OCI-LY1 (cell line): ENCODE measurements at regions not wholly inside any gene's neighbourhood (a gene's known extent, or its start where the extent isn't known, plus 50 kb on each side); places are given as distances from the start of the nearest gene placed in this dataset.
"Not testable (repeated sequence)": the region's sequence is repeated elsewhere in the genome, so short reads cannot be mapped to it uniquely, and the experiment has no call there.

Source experiments
- H2AFZ ChIP-seq: fragments of 200-600 bp; sonication (generic), shearing (Covaris generic); 2 replicates; pipeline ENCODE4 v1.6.0; 2014; ENCODE audit warnings: antibody characterized with exemption, mild to moderate bottlenecking, low read length
- H3F3A ChIP-seq: fragments of 200-600 bp; sonication (generic), shearing (Covaris generic); 2 replicates; pipeline ENCODE4 v1.6.0; 2014; ENCODE audit warnings: mild to moderate bottlenecking, antibody characterized with exemption, low read length, moderate library complexity; ENCODE audit not compliant: insufficient read depth
- H3K27ac ChIP-seq: fragments of 200-600 bp; sonication (generic); 2 replicates; pipeline ENCODE4 v1.5.1; 2014; ENCODE audit warnings: low read length, mixed run types, mild to moderate bottlenecking, low read depth; ENCODE audit not compliant: poor library complexity, severe bottlenecking
- H3K27me3 ChIP-seq: fragments of 200-600 bp; sonication (generic); 2 replicates; pipeline ENCODE4 v1.6.0; 2014; ENCODE audit warnings: antibody characterized with exemption, mild to moderate bottlenecking, low read length, moderate library complexity; ENCODE audit not compliant: insufficient read depth
- H3K36me3 ChIP-seq: fragments of 200-600 bp; sonication (generic); 2 replicates; pipeline ENCODE4 v1.6.1; 2014; ENCODE audit warnings: mild to moderate bottlenecking, antibody characterized with exemption, low read length, moderate library complexity, mixed read lengths; ENCODE audit not compliant: insufficient read depth
- H3K4me1 ChIP-seq: fragments of 200-600 bp; sonication (generic); 2 replicates; pipeline ENCODE4 v1.5.1; 2014; ENCODE audit warnings: mild to moderate bottlenecking, low read length, moderate library complexity; ENCODE audit not compliant: insufficient read depth, severe bottlenecking
- H3K4me2 ChIP-seq: fragments of 200-600 bp; sonication (generic), shearing (Covaris generic); 2 replicates; pipeline ENCODE4 v1.6.1; 2014; ENCODE audit warnings: low read length
- H3K4me3 ChIP-seq: fragments of 200-600 bp; sonication (generic); 2 replicates; pipeline ENCODE4 v1.5.1; 2014; ENCODE audit warnings: low read length, low read depth, mild to moderate bottlenecking, mixed read lengths; ENCODE audit not compliant: poor library complexity, severe bottlenecking
- H3K79me2 ChIP-seq: fragments of 200-600 bp; shearing (Covaris generic); 2 replicates; pipeline ENCODE4 v1.6.1; 2016; ENCODE audit warnings: mixed run types, low read length, mixed read lengths; ENCODE audit not compliant: insufficient read depth
- H3K9ac ChIP-seq: fragments of 200-600 bp; sonication (generic), shearing (Covaris generic); 2 replicates; pipeline ENCODE4 v1.6.1; 2014; ENCODE audit warnings: mild to moderate bottlenecking, low read length, mixed read lengths
- H3K9me2 ChIP-seq: fragments of 200-600 bp; sonication (generic), shearing (Covaris generic); 2 replicates; pipeline ENCODE4 v1.6.1; 2014; ENCODE audit warnings: low read depth, mild to moderate bottlenecking, low read length, mixed read lengths
- H3K9me3 ChIP-seq: fragments of 200-600 bp; shearing (Covaris generic); 2 replicates; pipeline ENCODE4 v1.6.1; 2014; ENCODE audit warnings: low read length, mixed read lengths
- H4K20me1 ChIP-seq: fragments of 200-600 bp; sonication (generic), shearing (Covaris generic); 2 replicates; pipeline ENCODE4 v1.6.0; 2016; ENCODE audit warnings: mild to moderate bottlenecking, low read length; ENCODE audit not compliant: insufficient read depth
- EZH2 ChIP-seq: fragments of 200-600 bp; sonication (generic), shearing (Covaris generic); IDR thresholded peaks from 2 replicates; pipeline ENCODE4 v1.8.0; 2017; ENCODE audit warnings: borderline replicate concordance, mixed run types, mild to moderate bottlenecking, antibody characterized with exemption, low read length, moderate library complexity, mixed read lengths
- TF ChIP-seq, protein P1 (sequence below): fragments of 200-600 bp; sonication (generic), shearing (Covaris generic); IDR thresholded peaks from 2 replicates; pipeline ENCODE4 v1.5.1; 2017; ENCODE audit warnings: mild to moderate bottlenecking, antibody characterized with exemption, low read length, moderate library complexity, mixed read lengths

GRCh38 chr4:12022409-12022808 is 593.7 kb upstream of the HS3ST1 start:
- Histone ChIP-seq H4K20me1 (no peaks in the 10 kb centered on the region), H3K9me3 (no peaks in the 10 kb centered on the region), H3K27me3 (no peaks in the 10 kb centered on the region), H3K36me3 (no peaks in the 10 kb centered on the region), H3K27ac (no peak overlapping the region), H3K4me1 (no peaks in the 10 kb centered on the region), H3F3A (no peaks in the 10 kb centered on the region), H3K79me2 (no peaks in the 10 kb centered on the region), H3K9me2 (no peaks in the 10 kb centered on the region), H2AFZ (no peak overlapping the region), H3K9ac (no peak overlapping the region), H3K4me3 (no peak overlapping the region), H3K4me2 (no peak overlapping the region)
- no peak for TF ChIP-seq EZH2
- TF ChIP-seq, protein P1, sequence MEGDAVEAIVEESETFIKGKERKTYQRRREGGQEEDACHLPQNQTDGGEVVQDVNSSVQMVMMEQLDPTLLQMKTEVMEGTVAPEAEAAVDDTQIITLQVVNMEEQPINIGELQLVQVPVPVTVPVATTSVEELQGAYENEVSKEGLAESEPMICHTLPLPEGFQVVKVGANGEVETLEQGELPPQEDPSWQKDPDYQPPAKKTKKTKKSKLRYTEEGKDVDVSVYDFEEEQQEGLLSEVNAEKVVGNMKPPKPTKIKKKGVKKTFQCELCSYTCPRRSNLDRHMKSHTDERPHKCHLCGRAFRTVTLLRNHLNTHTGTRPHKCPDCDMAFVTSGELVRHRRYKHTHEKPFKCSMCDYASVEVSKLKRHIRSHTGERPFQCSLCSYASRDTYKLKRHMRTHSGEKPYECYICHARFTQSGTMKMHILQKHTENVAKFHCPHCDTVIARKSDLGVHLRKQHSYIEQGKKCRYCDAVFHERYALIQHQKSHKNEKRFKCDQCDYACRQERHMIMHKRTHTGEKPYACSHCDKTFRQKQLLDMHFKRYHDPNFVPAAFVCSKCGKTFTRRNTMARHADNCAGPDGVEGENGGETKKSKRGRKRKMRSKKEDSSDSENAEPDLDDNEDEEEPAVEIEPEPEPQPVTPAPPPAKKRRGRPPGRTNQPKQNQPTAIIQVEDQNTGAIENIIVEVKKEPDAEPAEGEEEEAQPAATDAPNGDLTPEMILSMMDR, result no peak

- no peaks in the 10 kb centered on the region for H3K9me2 ChIP-seq
- H3K9me3 ChIP-seq, result no peaks in the 10 kb centered on the region
- H3K4me1 ChIP-seq, result no peaks in the 10 kb centered on the region
- no peaks in the 10 kb centered on the region for H3K36me3 ChIP-seq
- H3K4me3 ChIP-seq, result no peak overlapping the region
- no peak overlapping the region for H3K9ac ChIP-seq
- H3K79me2 ChIP-seq, result no peaks in the 10 kb centered on the region
- no peak overlapping the region for H3K4me2 ChIP-seq
- no peaks in the 10 kb centered on the region for H3K27me3 ChIP-seq
- TF ChIP-seq EZH2, result no peak
- TF ChIP-seq, protein P1, result no peak
- no peaks in the 10 kb centered on the region for H4K20me1 ChIP-seq
- H2AFZ ChIP-seq, result no peak overlapping the region
- no peak overlapping the region for H3K27ac ChIP-seq
- no peaks in the 10 kb centered on the region for H3F3A ChIP-seq
Observed at GRCh38 chr4:12016729-12017128, 588.0 kb upstream of the HS3ST1 start.

DNA sequence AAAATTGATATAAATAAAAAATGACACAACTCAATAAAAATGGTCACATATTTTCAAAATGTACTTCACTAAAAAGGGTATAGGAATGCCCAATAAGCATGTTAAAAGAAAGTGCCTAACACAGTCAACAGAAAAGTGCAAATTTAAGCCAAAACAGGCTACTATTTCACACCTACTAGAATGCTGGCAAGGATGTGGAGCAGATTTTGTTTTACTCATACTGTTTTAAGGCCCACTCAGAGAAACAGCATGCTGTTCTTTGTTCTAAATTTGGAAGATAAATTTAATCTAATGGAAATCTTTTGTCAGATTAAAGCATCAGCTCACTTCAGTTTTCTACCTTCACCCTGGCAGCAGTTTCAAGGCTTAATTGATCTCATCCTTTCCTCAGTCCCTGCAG is 576.8 kb upstream of the HS3ST1 start:
- Histone ChIP-seq H3K79me2 (no peaks in the 10 kb centered on the region), H3K9me2 (no peaks in the 10 kb centered on the region), H3K27me3 (no peaks in the 10 kb centered on the region), H3K4me2 (no peak overlapping the region), H3K4me1 (no peaks in the 10 kb centered on the region), H3K27ac (no peak overlapping the region), H2AFZ (no peak overlapping the region), H3F3A (no peaks in the 10 kb centered on the region), H3K36me3 (no peaks in the 10 kb centered on the region), H3K4me3 (no peak overlapping the region), H4K20me1 (no peaks in the 10 kb centered on the region), H3K9ac (no peak overlapping the region), H3K9me3 (no peaks in the 10 kb centered on the region)
- TF ChIP-seq, protein P1, result no peak
- TF ChIP-seq EZH2, result no peak

GRCh38 chr4:11996581-11996980 is 567.9 kb upstream of the HS3ST1 start:
- H3K4me3 ChIP-seq, H3K27me3 ChIP-seq, H3F3A ChIP-seq, H3K79me2 ChIP-seq, H3K9ac ChIP-seq, H3K4me2 ChIP-seq, H2AFZ ChIP-seq, H3K9me3 ChIP-seq, H3K9me2 ChIP-seq, H3K27ac ChIP-seq, H3K4me1 ChIP-seq, H3K36me3 ChIP-seq, H4K20me1 ChIP-seq: not testable (repeated sequence)
